Right cardiac atrium (tissue), 5 donors: ENCODE measurements at regions not wholly inside any gene's neighbourhood (a gene's known extent, or its start where the extent isn't known, plus 50 kb on each side); places are given as distances from the start of the nearest gene placed in this dataset.
A peak's percentile ranks its signal among the peaks of the same experiment; 100 is the strongest.

Experiments
- ATAC-seq, 2 donors: fragments of 200-7000 bp; cut with Tn5 transposase; one replicate each; pipeline versions ENCODE4 v1.8.0 to v1.9.1; 2020; ENCODE audit warnings: moderate library complexity in 2 of 2, mild to moderate bottlenecking in 1 of 2
- DNase-seq, 3 donors: peaks; one replicate each; pipeline ENCODE4 v3.0.0-alpha.2; 2020
- H3K27ac ChIP-seq: one replicate; pipeline ENCODE4 v1.5.1; 2013; ENCODE audit warnings: mild to moderate bottlenecking, low read length, control low read depth, moderate library complexity
- H3K27me3 ChIP-seq: one replicate; pipeline ENCODE4 v1.6.1; 2013; ENCODE audit not compliant: control insufficient read depth, insufficient read depth
- H3K4me1 ChIP-seq: one replicate; pipeline ENCODE4 v1.6.1; 2013; ENCODE audit warnings: low read length; ENCODE audit not compliant: control insufficient read depth, insufficient read depth
- H3K4me3 ChIP-seq: one replicate; pipeline ENCODE4 v1.5.1; 2013; ENCODE audit warnings: low read length, control low read depth
- H3K9me3 ChIP-seq: one replicate; pipeline ENCODE4 v1.6.1; 2013; ENCODE audit warnings: low read length; ENCODE audit not compliant: control insufficient read depth
- WGBS: extraction: QIAGEN DNeasy Blood & Tissue Kit; methylation state at CpG from one replicate; pipeline ENCODE4 v1.1.7; 2013; 5-methylcytosine and 5-hydroxymethylcytosine counted together
- intact Hi-C, 4 donors: fragments of 100-400 bp; cut with DNase I; formaldehyde crosslinking; loops; one replicate each; pipeline versions ENCODE4 v1.11.0 to v1.14.0; 2022 to 2023
- donor health status: healthy with polysubstance abuse.
- donor health status: DM: no; HTN: yes; CAD: no.
- donor health status: DM: no; HTN: no; CAD: no.
- donor health status: DM: no; HTN: yes; CAD: no; lungs with severe emphysema.
- donor health status: DM: yes; HTN: yes; CAD: no.

DNA sequence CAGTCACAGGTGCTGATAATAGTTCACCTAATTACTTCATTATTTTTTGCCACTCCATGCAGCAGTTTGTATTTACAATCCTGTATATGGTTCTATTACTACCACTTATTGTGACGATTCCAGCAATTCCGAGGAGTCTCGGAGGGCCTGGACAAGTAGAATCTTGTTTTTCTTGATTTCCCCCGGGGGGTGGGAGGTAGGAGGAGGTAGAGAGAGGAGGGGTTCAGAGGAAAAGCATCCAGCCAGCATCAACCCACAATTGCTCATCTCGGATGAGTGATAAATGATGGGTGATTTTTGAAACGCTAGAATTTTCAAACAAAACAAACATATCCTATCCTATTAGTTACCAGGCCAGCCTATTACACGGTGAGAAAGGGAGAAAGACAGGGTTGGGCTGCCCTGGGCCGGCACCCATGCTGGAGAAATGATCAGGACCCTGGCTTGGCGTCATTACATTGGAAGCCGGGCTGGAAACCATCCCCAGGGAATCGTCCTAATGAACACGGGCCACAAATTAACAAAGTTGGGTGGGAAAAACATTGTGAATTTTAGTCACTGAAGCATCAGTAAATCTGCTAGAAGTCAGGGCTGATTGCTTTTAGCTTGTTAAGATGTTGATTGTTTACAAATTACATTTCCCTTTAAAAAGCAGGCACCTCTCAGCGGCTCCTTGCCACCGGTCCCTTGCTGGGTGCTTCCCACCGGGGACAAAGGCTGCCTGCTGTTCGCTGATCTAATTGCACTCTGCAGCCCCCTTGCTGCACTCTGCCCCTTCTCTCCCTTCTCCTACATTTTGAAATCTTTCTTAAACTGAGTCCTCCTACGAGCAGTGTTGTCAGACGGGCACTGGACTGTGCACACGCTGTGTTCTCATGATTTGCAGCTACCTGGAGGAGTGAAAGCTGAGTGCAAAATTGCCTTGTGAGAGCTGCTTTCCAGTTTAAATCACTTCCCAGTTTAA lies 95.5 kb downstream of the FAM204A start:
- no peak overlapping the region for H3K4me3 ChIP-seq
- H3K27me3 ChIP-seq, result no peaks in the 10 kb centered on the region
- H3K4me1 ChIP-seq, result no peaks in the 10 kb centered on the region
- intact Hi-C loops, result loop anchor here in 1 of 4 donors (10.0 kb wide), 1 partner anchor 1032 kb away; no protein-coding TSS in a partner anchor
- DNase-seq (no peak), ATAC-seq (no peak)
- 17% methylated on average over 19 of the region's 19 CpGs for WGBS
- H3K9me3 ChIP-seq, result no peaks in the 10 kb centered on the region
- no peak overlapping the region for H3K27ac ChIP-seq

DNA sequence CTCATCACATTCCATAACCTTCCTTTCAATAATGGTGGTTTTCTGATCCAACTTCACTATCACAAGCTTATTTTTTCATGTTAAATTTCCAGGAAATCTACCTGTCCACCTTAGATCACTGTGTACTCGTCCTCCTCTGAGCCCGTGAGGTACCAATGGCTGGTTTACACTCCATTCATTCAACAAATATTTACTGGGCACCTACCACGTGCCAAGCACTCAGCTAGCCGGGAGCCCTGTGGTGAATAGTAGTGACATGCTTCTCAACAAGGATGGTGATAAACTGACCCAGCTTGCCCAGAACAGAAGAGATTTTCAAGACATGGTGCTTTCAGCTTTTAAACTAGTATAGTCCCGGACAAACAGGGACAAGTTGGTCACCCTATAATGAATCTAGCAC lies 98.2 kb downstream of the FAM204A start:
- Histone ChIP-seq H3K9me3 (no peaks in the 10 kb centered on the region), H3K4me1 (no peaks in the 10 kb centered on the region), H3K4me3 (no peak overlapping the region), H3K27me3 (no peaks in the 10 kb centered on the region), H3K27ac (no peak overlapping the region)
- WGBS, result 65% methylated on average over 5 of the region's 5 CpGs
- ATAC-seq, result no peak
- DNase-seq, result no peak
- intact Hi-C loops, result loop anchor here in 3 of 4 donors (5.0 to 10.0 kb wide), 3 partner anchors 702 to 1029 kb away; partner anchors contain the start of gene EMX2 (in 1 of the 3)

GRCh38 chr10:118241229-118242137 lies 100.6 kb downstream of the FAM204A start:
- 29% methylated on average over 26 of the region's 26 CpGs for WGBS

DNA sequence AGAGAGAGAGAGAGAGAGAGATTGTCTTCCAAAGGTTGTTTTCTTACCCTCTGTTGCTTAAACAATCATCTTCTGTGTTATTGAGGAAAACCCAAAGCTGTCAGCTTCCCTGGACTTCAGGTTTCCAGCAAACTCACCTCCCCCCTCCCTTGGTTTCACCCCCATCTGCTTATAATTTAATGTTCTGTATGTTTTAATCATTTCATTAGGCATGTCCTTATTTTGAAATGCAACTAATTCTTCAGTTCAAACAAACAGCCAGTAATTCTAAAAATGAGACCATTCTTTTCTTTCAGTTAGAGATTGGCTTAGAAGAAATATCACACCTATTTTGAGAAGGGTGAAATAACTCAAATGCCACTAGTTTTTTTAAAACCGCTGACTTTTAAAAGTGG lies 102.9 kb downstream of the FAM204A start:
- Histone ChIP-seq H3K27ac (no peak overlapping the region), H3K27me3 (no peaks in the 10 kb centered on the region), H3K4me3 (no peak overlapping the region), H3K9me3 (no peaks in the 10 kb centered on the region), H3K4me1 (no peaks in the 10 kb centered on the region)
- WGBS, result 65% methylated on average over 1 of the region's 1 CpG
- DNase-seq (no peak), ATAC-seq (no peak)
- intact Hi-C loops, result no loop called here

More at GRCh38 chr10:118241229-118242137, 100.6 kb downstream of the FAM204A start:
- Histone ChIP-seq H3K27ac (no peak overlapping the region), H3K27me3 (no peaks in the 10 kb centered on the region), H3K4me3 (no peak overlapping the region), H3K9me3 (no peaks in the 10 kb centered on the region), H3K4me1 (no peaks in the 10 kb centered on the region)
- intact Hi-C loops, result loop anchor here (2.0 to 10.0 kb wide), 4 partner anchors 699 to 1027 kb away; partner anchors contain the start of gene EMX2 (in 1 of the 4)
- ATAC-seq (peak; percentile 64 to 70), DNase-seq (peak; percentile 76 to 92 (median 84))

GRCh38 chr10:118238573-118239235 lies 103.4 kb downstream of the FAM204A start:
- ATAC-seq (no peak), DNase-seq (no peak)
- Histone ChIP-seq H3K27ac (no peak overlapping the region), H3K9me3 (no peaks in the 10 kb centered on the region), H3K4me1 (no peaks in the 10 kb centered on the region), H3K27me3 (no peaks in the 10 kb centered on the region), H3K4me3 (no peak overlapping the region)
- intact Hi-C loops, result no loop called here
- WGBS, result 41% methylated on average over 13 of the region's 13 CpGs

DNA sequence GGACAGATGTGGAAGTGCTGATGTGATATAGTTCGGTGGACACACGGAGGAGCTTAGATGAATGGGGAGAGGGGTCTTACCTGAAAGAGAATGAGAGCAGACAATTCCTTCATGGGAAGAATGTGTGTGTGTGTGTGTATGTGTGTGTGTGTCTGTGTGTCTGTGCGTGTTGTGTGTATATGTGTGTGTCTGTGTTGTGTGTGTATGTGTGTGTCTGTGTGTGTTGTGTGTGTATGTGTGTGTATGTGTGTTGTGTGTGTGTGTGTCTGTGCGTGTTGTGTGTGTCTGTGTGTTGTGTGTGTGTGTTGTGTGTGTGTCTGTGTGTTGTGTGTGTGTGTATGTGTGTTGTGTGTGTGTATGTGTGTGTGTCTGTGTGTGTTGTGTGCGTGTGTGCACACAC lies 104.2 kb downstream of the FAM204A start:
- H3K4me3 ChIP-seq, result no peak overlapping the region
- no peak overlapping the region for H3K27ac ChIP-seq
- no peaks in the 10 kb centered on the region for H3K4me1 ChIP-seq
- ATAC-seq, result no peak
- DNase-seq, result no peak
- H3K9me3 ChIP-seq, result no peaks in the 10 kb centered on the region
- intact Hi-C loops, result no loop called here
- 68% methylated on average over 5 of the region's 5 CpGs for WGBS
- H3K27me3 ChIP-seq, result no peaks in the 10 kb centered on the region

- Histone ChIP-seq H3K27me3 (no peaks in the 10 kb centered on the region), H3K9me3 (no peaks in the 10 kb centered on the region), H3K4me1 (no peaks in the 10 kb centered on the region), H3K27ac (no peak overlapping the region), H3K4me3 (no peak overlapping the region)
- ATAC-seq (no peak), DNase-seq (no peak)
- WGBS, result 70% methylated on average over 10 of the region's 10 CpGs
- intact Hi-C loops, result no loop called here
These were observed 107.4 kb downstream of the FAM204A start for GRCh38 chr10:118234683-118235082.

DNA sequence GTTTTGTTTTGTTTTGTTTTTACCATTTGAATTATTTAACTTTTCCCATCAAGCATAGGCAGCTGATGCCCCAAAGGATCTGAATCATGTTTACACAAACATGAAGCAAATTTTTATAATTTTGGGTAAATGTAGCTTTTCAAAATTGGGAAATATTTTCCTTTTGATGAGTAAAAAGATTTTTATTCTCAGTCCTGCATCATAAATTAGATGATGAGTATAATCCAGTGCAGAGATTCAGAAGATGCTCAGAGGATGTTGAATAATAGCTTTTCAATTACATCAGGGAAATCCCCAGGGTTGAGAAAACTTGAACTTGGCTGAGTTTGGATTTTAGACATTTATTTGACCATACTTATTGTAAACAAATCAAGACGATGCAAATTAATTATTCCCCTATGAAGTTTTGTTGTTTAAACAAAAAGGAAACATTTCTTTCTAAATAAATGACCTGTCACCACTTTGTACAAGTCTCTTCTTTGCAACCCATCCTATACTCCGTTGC lies 121.7 kb downstream of the FAM204A start:
- Histone ChIP-seq H3K4me3 (no peak overlapping the region), H3K9me3 (no peaks in the 10 kb centered on the region), H3K4me1 (no peaks in the 10 kb centered on the region), H3K27me3 (no peaks in the 10 kb centered on the region), H3K27ac (no peak overlapping the region)
- no peak for DNase-seq
- intact Hi-C loops, result no loop called here
- 59% methylated on average over 2 of the region's 2 CpGs for WGBS
- ATAC-seq, result no peak

- WGBS, result 87% methylated on average over 6 of the region's 6 CpGs
- DNase-seq (no peak), ATAC-seq (no peak)
- H3K4me1 ChIP-seq, result no peaks in the 10 kb centered on the region
- H3K27ac ChIP-seq, result no peak overlapping the region
- intact Hi-C loops, result no loop called here
- no peaks in the 10 kb centered on the region for H3K27me3 ChIP-seq
- H3K4me3 ChIP-seq, result no peak overlapping the region
- H3K9me3 ChIP-seq, result no peaks in the 10 kb centered on the region
These were observed 123.6 kb downstream of the FAM204A start for GRCh38 chr10:118218562-118218961.

- ATAC-seq, result no peak
- H3K4me1 ChIP-seq, result no peaks in the 10 kb centered on the region
- WGBS, result 40% methylated on average over 3 of the region's 3 CpGs
- H3K4me3 ChIP-seq, result no peak overlapping the region
- no peaks in the 10 kb centered on the region for H3K27me3 ChIP-seq
- intact Hi-C loops, result no loop called here
- no peak for DNase-seq
- H3K9me3 ChIP-seq, result no peaks in the 10 kb centered on the region
- no peak overlapping the region for H3K27ac ChIP-seq
These were observed 125.5 kb downstream of the FAM204A start for GRCh38 chr10:118216571-118217170.
